HAP-1 (cell line): ENCODE measurements at regions not wholly inside any gene's neighbourhood (a gene's known extent, or its start where the extent isn't known, plus 50 kb on each side); places are given as distances from the start of the nearest gene placed in this dataset.
A peak's percentile ranks its signal among the peaks of the same experiment; 100 is the strongest.
"Not testable (repeated sequence)": the region's sequence is repeated elsewhere in the genome, so short reads cannot be mapped to it uniquely, and the experiment has no call there.

ENCODE experiments used
- DNase-seq, 2 experiments: peaks; one replicate each; pipeline ENCODE4 v3.0.0-alpha.2; 2016 to 2020; ENCODE audit warnings: low spot score in 2 of 2
- H3K27me3 ChIP-seq: fragments of 250-450 bp; sonication (Bioruptor Pico); 2 replicates; pipeline ENCODE4 v1.5.1; 2020; ENCODE audit warnings: low read depth, mild to moderate bottlenecking, moderate library complexity
- H3K36me3 ChIP-seq: fragments of 250-450 bp; sonication (Bioruptor Pico); replicated peaks from 2 replicates; pipeline ENCODE4 v1.5.1; 2020; ENCODE audit warnings: mild to moderate bottlenecking
- H3K4me1 ChIP-seq: fragments of 250-450 bp; sonication (Bioruptor Pico); 2 replicates; pipeline ENCODE4 v1.5.1; 2020; ENCODE audit warnings: mild to moderate bottlenecking
- H3K4me3 ChIP-seq: fragments of 250-450 bp; sonication (Bioruptor Pico); 2 replicates; pipeline ENCODE4 v1.5.1; 2020; ENCODE audit warnings: mild to moderate bottlenecking, moderate library complexity
- H3K9me3 ChIP-seq: fragments of 250-450 bp; sonication (Bioruptor Pico); 2 replicates; pipeline ENCODE4 v1.5.1; 2020; ENCODE audit warnings: mild to moderate bottlenecking, moderate library complexity
- in situ Hi-C: fragments of 300-500 bp; cut with MboI; formaldehyde crosslinking; loops from 3 replicates; pipeline ENCODE4 v1.14.3; 2020; ENCODE audit warnings: low sequenced_read_pairs, inconsistent platforms, mixed read lengths

DNA sequence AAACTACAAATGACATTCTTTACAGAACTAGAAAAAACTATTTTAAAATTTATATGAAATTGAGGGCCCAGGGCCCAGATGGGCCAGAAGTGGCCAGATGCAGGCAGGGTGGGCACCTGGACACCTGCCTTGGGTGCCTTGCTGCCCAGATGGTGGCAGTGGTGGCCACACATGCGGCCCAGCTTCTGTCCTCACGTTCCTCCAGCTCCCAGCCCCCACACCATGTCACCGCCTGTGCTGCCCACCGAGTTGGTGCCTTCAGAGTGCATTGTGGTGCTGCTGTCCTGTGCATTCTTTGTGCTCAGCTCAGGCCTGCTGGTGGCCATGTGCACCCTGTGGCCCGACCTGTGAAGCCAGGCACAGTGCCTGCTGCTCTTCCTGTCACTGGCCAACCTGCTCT, 216.8 kb upstream of the CXADR start:
- H3K9me3 ChIP-seq = no peaks in the 10 kb centered on the region
- no peak for DNase-seq
- H3K36me3 ChIP-seq = no peaks in the 10 kb centered on the region
- H3K27me3 ChIP-seq = no peaks in the 10 kb centered on the region
- H3K4me3 ChIP-seq = no peak overlapping the region
- in situ Hi-C loops = no loop called here
- no peaks in the 10 kb centered on the region for H3K4me1 ChIP-seq

DNA sequence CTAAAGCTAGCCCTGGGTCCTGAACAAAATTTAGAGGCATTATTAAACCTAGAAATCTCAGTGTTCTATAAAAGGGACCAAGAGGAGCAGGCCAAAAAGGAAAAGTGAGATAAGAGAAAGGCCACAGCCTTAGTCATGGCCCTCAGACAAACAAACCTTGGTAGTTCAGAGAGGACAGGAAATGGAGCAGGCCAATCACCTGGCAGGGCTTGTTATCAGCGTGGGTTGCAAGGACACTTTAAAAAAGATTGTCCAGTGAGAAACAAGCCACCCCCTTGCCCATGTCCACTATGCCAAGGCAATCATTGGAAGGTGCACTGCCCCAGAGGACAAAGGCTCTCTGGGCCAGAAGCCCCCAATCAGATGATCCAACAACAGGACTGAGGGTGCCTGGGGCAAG, 213.3 kb upstream of the CXADR start:
- H3K9me3 ChIP-seq, H3K36me3 ChIP-seq, in situ Hi-C loops, H3K4me1 ChIP-seq, DNase-seq, H3K4me3 ChIP-seq, H3K27me3 ChIP-seq: not testable (repeated sequence)

DNA sequence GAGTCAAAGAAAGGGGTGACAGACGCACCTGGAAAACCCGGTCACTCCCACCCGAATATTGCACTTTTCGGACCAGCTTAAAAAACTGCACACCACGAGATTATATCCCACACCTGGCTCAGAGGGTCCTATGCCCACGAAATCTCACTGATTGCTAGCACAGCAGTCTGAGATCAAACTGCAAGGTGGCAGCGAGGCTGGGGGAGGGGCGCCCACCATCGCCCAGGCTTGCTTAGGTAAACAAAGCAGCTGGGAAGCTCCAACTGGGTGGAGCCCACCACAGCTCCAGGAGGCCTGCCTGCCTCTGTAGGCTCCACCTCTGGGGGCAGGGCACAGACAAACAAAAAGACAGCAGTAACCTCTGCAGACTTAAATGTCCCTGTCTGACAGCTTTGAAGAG, 185.1 kb upstream of the CXADR start:
- in situ Hi-C loops, H3K4me3 ChIP-seq, DNase-seq, H3K4me1 ChIP-seq, H3K36me3 ChIP-seq, H3K27me3 ChIP-seq, H3K9me3 ChIP-seq: not testable (repeated sequence)

DNA sequence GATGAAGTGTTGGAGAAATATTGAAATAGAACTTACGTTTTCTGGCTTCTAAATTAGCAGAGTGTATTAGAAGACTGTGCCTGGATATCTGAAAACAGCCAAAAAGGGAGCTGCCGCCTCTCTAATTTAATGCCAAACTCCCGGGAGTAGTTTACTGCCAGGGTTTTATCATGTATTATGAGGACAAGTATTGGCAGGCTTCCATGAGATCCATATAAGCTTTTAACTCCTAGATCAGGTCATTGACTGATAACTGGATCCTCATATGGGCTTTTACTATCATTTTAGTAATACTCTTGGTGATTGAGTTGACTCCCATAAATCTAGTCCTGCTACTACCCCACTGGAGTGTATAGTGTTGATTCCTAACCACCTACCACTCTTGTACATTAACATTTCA, 178.4 kb upstream of the CXADR start:
- no peaks in the 10 kb centered on the region for H3K27me3 ChIP-seq
- H3K9me3 ChIP-seq = no peaks in the 10 kb centered on the region
- H3K4me1 ChIP-seq = no peaks in the 10 kb centered on the region
- no peak overlapping the region for H3K4me3 ChIP-seq
- in situ Hi-C loops = no loop called here
- H3K36me3 ChIP-seq = no peaks in the 10 kb centered on the region
- DNase-seq = no peak

DNA sequence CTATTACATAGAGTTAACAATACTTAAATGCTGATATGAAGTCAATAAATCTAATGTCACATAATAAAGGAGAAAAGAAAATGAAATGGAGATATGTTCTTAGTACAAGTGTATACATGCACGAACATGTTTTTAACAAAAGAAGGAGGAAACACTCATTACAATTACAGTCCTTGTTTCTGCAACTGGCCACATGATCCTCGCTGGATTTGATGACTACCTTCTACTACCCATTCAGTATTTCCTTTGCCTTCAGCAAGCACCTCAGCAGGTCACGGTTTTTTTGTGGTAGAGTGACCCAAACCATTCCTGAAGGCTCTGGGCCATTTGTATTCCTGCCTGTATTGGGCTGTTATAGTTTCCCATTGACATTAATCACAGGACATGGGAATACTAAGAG, 172.8 kb upstream of the CXADR start:
- DNase-seq = no peak
- H3K4me1 ChIP-seq = no peaks in the 10 kb centered on the region
- H3K9me3 ChIP-seq = no peaks in the 10 kb centered on the region
- no peaks in the 10 kb centered on the region for H3K27me3 ChIP-seq
- no peak overlapping the region for H3K4me3 ChIP-seq
- in situ Hi-C loops = no loop called here
- H3K36me3 ChIP-seq = no peaks in the 10 kb centered on the region

DNA sequence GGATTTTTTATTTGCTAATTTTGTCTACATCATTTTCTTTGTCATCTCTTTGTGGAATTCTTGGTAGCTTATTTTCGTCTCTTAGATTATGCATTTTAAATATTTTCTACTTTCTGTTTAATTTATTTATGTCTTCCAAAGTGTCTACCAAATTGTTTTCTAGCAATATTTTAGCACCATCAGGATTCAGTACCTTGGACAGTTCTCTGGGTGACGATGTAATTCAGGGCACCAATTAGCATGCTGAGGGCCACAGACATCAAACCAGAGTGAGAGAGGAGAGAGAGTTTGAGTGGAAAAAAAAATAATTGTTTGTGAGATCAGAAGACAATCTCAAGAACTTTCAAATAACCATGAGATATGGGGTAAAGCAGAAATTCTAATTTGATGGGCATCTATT, 169.8 kb upstream of the CXADR start:
- DNase-seq = peak in 1 of 2 experiments; percentile 23
- Histone ChIP-seq H3K4me3 (no peak overlapping the region), H3K27me3 (no peaks in the 10 kb centered on the region), H3K4me1 (no peaks in the 10 kb centered on the region), H3K36me3 (no peaks in the 10 kb centered on the region), H3K9me3 (no peaks in the 10 kb centered on the region)
- in situ Hi-C loops = no loop called here

DNA sequence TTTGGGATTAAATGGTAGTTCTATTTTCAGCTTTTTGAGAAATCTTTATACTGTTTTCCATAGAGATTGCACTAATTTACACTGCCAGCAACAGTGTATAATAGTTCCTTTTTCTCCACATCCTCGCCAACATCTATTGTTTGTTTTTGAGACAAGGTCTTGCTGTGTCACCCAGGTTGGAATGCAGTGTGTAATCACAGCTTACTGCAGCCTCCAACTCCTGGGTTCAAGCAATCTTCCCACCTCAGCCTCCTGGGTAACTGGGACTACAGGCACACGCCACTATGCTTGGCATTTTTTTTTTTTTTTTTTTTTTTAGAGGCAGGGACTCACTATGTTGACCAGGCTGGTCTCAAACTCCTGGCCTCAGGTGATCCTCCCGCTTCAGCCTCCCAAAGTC, 164.5 kb upstream of the CXADR start:
- no peak for DNase-seq
- Histone ChIP-seq H3K36me3 (no peaks in the 10 kb centered on the region), H3K27me3 (no peaks in the 10 kb centered on the region), H3K4me1 (no peaks in the 10 kb centered on the region), H3K4me3 (no peak overlapping the region), H3K9me3 (no peaks in the 10 kb centered on the region)
- in situ Hi-C loops = no loop called here

DNA sequence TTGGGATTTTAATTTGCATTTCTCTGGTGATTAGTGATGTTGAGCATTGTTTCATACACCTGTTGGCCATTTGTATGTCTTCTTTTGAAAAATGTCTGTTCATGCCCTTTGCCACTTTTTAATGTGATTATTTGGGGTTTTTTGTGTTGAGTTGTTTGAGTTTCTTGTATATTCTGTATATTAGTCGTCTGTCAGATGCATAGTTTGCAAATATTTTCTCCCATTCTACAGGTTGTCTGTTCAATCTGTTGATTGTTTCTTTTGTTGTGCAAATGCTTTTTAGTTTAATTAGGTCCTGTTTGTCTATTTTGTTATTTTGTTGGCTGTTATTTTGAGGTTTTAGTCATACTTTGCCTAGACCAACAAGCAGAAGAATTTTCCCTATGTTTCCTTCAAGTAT, 164.0 kb upstream of the CXADR start:
- Histone ChIP-seq H3K9me3 (no peaks in the 10 kb centered on the region), H3K4me1 (no peaks in the 10 kb centered on the region), H3K36me3 (no peaks in the 10 kb centered on the region), H3K4me3 (no peak overlapping the region), H3K27me3 (no peaks in the 10 kb centered on the region)
- in situ Hi-C loops = no loop called here
- DNase-seq = no peak

DNA sequence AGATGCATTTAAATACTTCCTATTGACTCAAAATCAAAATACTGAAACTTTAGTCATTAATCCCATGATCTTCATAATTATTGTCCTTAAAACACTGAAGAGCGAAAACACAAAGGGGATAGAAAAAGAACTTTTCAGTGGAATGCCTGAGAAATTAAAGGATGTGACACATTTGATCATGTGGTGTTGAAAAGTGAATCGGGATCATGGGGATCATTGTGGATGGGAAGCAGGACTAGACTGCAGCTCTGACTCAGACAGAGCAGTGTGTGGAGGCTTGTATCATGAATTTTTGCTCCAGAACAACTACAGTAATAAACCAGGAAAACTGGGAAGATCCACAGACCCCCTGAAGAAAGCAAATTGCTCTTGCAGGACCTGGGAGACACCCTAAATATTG, 161.1 kb upstream of the CXADR start:
- DNase-seq = no peak
- no peaks in the 10 kb centered on the region for H3K27me3 ChIP-seq
- H3K4me1 ChIP-seq = no peaks in the 10 kb centered on the region
- no peaks in the 10 kb centered on the region for H3K36me3 ChIP-seq
- in situ Hi-C loops = no loop called here
- no peaks in the 10 kb centered on the region for H3K9me3 ChIP-seq
- H3K4me3 ChIP-seq = no peak overlapping the region

DNA sequence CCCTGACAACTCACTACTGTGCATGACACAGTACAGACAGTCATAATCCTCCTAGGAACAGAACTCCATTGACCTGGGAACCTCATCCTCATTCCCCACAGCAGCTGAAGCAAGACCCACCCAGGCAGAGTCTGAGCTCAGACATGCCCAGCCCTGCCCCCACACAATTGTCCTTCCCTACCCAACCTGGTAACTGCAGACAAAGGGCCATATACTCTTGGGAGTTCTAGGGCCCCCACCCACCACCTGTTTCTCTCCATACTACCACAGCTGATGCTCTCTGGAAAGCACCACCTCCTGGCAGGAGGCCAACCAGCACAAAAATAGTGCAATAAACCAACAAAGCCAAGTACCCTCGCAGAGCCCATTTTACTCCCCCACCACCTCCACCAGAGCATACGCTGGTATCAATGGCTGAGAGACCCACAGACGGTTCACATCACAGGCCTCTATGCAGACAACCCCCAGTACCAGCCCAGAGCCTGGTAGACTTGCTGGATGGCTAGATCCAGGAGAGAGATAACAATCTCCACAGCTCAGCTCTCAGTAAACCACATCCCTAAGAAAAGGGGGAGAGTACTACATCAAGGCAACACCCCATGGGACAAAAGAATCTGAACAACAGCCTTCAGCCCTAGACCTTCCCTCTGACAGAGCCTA, 159.7 kb upstream of the CXADR start:
- no peak for DNase-seq
- no peak overlapping the region for H3K4me3 ChIP-seq
- in situ Hi-C loops = no loop called here

DNA sequence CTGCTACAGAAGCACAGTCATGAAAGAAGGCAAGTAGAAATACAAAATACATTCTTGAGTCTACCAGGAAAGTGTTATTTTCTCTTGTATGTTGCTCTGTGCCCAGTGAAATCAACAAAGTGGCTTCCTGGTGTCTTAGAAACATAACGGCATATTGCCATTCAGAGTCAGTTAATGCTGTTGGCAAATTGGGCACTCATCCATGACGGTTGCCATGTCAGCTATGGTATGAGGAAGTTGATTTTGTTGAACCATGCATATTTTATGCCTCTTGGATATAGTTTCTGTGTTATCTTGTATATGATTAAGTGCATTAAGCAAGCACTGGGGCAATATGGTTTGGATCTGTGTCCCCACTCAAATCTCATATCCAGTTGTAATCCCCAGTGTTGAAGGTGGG, 153.1 kb upstream of the CXADR start:
- Histone ChIP-seq H3K4me3 (no peak overlapping the region), H3K36me3 (no peaks in the 10 kb centered on the region), H3K4me1 (no peaks in the 10 kb centered on the region), H3K27me3 (no peaks in the 10 kb centered on the region), H3K9me3 (no peaks in the 10 kb centered on the region)
- DNase-seq = no peak
- in situ Hi-C loops = no loop called here

More for the DNA sequence above, 159.7 kb upstream of the CXADR start:
- Histone ChIP-seq H3K9me3 (no peaks in the 10 kb centered on the region), H3K4me1 (no peaks in the 10 kb centered on the region), H3K27me3 (no peaks in the 10 kb centered on the region), H3K36me3 (no peaks in the 10 kb centered on the region)

DNA sequence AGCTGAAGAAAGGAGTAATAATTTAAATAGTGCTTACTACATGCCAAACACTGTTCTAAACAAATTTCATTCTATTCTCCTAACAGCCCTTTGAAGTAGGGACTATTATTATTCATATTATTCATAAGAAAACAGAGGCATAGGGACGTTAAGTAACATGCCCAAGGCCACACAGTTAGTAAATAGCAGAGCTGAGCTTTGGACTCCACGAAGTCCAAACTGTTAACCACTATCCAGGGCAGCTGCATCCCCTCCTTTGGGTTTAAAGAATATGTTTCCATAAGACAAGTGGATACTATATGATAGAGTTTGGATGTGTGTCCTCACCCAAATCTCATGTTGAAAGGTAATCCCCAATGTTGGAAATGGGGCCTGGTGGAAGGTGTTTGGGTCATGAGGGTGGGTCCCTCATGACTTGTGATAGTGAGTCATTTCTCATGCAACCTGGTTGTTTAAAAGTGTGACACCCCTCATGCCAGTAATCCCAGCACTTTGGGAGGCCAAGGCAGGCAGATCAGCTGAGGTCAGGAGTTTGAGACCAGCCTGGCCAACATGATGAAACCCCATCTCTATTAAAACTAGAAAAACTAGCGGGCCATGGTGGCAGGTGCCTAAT, 144.0 kb upstream of the CXADR start:
- H3K4me3 ChIP-seq = no peak overlapping the region

DNA sequence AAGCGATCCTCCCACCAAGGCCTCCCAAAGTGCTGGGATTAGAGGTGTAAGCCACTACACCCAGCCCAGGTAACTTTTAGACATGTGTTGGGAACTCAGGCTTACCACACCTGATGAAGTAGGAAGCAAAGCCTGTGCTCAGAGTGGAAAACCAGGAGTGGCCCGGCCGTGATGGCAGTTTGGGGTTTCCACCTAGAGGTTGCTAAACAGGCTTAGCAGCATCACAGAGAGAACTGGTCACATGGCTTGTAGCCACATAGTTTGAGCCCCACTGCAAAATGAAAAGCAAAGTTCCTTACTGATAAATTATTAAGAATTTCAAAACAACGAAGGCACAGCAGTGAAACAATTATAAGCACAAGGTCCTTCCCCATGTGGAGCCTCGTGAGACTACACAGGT, 142.6 kb upstream of the CXADR start:
- H3K4me3 ChIP-seq = no peak overlapping the region
- in situ Hi-C loops = no loop called here
- H3K9me3 ChIP-seq = no peaks in the 10 kb centered on the region
- H3K4me1 ChIP-seq = no peaks in the 10 kb centered on the region
- no peak for DNase-seq
- no peaks in the 10 kb centered on the region for H3K36me3 ChIP-seq
- no peaks in the 10 kb centered on the region for H3K27me3 ChIP-seq

More for the DNA sequence above, 144.0 kb upstream of the CXADR start:
- DNase-seq = no peak
- no peaks in the 10 kb centered on the region for H3K9me3 ChIP-seq
- no peaks in the 10 kb centered on the region for H3K27me3 ChIP-seq
- no peaks in the 10 kb centered on the region for H3K4me1 ChIP-seq
- no peaks in the 10 kb centered on the region for H3K36me3 ChIP-seq
- in situ Hi-C loops = no loop called here

DNA sequence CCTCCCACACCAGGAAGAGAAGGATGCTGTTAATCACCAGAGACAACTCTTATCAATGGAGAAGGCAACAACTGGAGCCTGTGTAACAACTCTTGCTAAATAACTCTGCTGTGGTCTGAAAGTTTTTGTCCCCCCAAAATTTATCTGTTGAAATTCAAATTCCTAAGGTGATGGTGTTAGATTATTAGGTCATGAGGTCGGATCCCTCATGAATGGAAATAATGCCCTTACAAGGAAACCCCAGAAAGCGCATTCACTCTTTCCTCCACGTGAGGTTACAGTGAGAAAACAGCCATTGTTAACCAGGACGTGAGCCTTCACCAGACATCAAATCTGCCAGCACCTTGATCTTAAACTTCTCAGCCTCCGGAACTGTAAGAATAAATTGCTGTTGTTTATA, 141.9 kb upstream of the CXADR start:
- in situ Hi-C loops = no loop called here
- no peak overlapping the region for H3K4me3 ChIP-seq
- H3K36me3 ChIP-seq = no peaks in the 10 kb centered on the region
- DNase-seq = no peak
- H3K27me3 ChIP-seq = no peaks in the 10 kb centered on the region
- H3K9me3 ChIP-seq = no peaks in the 10 kb centered on the region
- no peaks in the 10 kb centered on the region for H3K4me1 ChIP-seq

DNA sequence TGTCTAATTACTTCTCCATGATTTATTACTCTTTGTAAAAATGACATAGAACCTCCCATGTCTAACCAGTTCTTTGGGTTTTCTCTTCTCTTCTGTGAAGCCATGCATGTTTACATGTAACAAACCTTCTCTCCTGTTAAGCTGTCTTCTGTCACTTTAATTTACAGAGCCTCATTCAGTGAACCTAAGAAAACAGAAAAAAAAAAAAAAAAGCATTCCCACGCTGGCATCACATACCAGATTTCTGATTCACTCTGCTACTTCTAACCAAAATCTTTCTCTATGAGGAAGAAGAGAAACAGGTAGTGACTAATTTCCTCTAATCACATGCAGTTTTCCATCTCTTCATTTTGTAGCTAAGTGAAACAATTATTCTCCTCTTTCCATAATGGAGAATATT, 141.4 kb upstream of the CXADR start:
- H3K36me3 ChIP-seq = no peaks in the 10 kb centered on the region
- no peaks in the 10 kb centered on the region for H3K4me1 ChIP-seq
- in situ Hi-C loops = no loop called here
- H3K4me3 ChIP-seq = no peak overlapping the region
- no peaks in the 10 kb centered on the region for H3K9me3 ChIP-seq
- no peak for DNase-seq
- no peaks in the 10 kb centered on the region for H3K27me3 ChIP-seq
